ENCODE measurements at regions not wholly inside any gene's neighbourhood (a gene's known extent, or its start where the extent isn't known, plus 50 kb on each side); places are given as distances from the start of the nearest gene placed in this dataset.

DNA sequence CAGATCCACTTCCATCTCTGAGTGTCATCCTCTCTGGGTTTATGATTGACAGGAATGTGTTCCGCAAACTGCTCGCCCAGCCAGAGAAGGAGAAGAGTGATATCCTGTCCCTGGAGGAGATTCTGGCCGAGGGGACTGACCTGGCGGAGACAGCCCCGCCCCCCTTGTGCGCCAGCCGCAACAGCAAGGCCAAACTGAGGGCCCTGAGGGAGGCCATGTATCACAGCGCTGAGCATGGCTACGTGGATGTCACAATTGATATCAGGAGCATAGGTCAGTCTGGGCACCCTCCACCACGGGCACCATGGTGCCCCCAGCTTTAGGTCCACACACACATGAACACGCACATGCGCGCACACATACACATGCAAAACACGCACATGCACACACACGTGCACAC lies 67.5 kb upstream of the PWP1 start:
- no peak for TF ChIP-seq CTCF (IDR thresholded peaks at IDR 0.05; ENCODE audit: low read length)
- TF ChIP-seq EZH2 (IDR thresholded peaks at IDR 0.05; ENCODE audit: borderline replicate concordance, low read length) = no peak

Measured in OCI-LY1 (cell line).